NCI-H69 (cell line): ENCODE measurements at regions not wholly inside any gene's neighbourhood (a gene's known extent, or its start where the extent isn't known, plus 50 kb on each side); places are given as distances from the start of the nearest gene placed in this dataset.
"Not testable (repeated sequence)": the region's sequence is repeated elsewhere in the genome, so short reads cannot be mapped to it uniquely, and the experiment has no call there.

ENCODE experiments used
- DNase-seq: peaks from one replicate; lab custom pipeline; 2025; lab: John Stamatoyannopoulos, UW

- DNase-seq: no peak
Observed at GRCh38 chr10:101280511-101280910, 51.2 kb upstream of the LBX1 start.

GRCh38 chr10:101280921-101281320 lies 51.7 kb upstream of the LBX1 start:
- not testable (repeated sequence) for DNase-seq

- peak; percentile 77 for DNase-seq
Observed at GRCh38 chr10:101282947-101283346, 53.7 kb upstream of the LBX1 start.

DNA sequence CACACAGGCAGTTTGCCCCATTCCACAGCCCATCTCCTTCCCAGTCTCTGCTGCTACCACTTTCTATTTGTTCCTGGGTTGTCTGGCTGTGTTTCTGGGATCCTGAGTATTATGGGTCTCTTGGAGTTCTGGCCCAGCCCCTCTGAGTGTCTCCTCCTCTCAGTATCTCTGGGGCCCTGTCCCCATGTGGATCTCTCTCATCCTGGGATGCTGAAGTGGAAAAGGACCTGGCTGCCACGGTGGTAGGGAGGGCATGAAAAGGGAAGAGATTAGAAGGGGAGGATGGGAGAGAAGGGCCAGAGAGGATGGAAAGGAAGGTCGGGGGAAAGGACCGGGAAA lies 54.5 kb upstream of the LBX1 start:
- DNase-seq: peak; percentile 43

GRCh38 chr10:101284101-101284743 lies 55.0 kb upstream of the LBX1 start:
- DNase-seq: peak; percentile 76

DNA sequence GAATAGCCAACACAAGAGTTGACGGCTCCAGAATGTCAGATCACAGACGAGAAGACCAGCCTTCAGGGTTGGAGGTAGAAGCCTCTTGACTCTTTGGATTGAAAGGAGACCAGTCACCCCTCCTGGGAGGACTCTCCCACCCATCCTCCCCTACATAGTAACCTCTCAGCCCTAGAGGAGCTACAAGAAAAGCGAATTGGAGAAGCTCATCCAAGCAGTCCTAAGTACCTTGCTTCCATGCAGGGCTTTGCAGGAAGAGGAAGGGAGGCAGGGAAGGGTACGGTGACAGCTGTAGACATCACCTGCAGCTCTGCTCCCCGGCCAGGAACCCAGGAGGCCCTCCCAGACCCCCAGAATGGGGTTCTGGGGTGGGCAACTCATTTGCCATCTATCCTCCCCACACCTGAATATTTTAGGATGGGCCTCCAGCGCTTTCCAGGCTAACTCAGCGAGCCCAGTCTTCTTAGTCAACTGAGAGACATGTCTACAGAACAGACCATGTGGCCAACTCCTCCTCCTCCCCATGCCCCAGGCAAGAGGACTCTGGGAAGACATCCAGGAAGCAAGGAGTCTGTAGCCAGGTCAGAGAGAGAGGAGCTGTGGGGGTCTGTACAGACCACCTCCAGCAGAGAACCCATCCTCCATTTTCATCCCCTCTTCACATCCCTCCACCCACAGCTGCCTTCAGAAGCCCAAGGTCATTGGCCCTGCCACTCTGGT lies 55.6 kb upstream of the LBX1 start:
- DNase-seq: peak; percentile 32

- DNase-seq: peak; percentile 92
Observed at GRCh38 chr10:101285519-101286070, 56.3 kb upstream of the LBX1 start.

DNA sequence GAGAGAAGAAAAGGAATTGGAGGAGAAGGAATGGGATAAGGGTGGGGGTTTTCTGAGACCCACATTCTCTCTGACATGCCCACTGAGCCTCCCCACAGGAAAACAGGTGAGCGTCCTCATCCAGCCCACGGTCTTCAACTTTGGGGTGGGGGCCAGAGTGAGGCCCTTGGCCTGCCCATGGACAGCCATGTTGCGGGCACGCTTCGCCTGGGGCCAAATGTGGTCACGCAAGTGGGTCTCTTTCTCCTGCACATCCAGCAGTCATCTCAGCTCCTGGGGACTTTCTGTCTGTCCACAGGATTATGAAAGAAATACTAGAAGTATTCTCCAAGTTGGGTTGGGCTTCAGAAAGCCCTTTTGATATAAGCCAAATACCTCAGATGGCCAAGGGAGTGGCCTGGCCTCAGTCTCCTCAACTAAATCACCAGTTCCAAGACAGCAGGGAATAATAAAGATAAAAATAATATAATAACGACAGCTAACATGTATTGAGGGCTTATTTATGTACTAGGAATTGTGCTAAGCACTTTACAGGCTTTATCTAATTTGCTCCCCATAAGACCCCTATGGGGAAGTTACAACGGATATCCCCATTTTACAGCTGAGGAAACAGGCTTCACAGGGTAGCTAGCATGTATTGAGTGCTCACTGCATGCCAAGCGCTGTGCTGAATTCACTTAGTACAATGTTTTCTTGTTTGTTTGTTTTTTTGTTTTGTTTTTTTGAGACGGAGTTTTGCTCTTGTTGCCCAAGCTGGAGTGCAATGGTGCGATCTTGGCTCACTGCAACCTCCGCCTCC lies 57.2 kb upstream of the LBX1 start:
- peak; percentile 41 for DNase-seq

GRCh38 chr10:101287183-101287996 lies 58.1 kb upstream of the LBX1 start:
- DNase-seq: peak; percentile 59

DNA sequence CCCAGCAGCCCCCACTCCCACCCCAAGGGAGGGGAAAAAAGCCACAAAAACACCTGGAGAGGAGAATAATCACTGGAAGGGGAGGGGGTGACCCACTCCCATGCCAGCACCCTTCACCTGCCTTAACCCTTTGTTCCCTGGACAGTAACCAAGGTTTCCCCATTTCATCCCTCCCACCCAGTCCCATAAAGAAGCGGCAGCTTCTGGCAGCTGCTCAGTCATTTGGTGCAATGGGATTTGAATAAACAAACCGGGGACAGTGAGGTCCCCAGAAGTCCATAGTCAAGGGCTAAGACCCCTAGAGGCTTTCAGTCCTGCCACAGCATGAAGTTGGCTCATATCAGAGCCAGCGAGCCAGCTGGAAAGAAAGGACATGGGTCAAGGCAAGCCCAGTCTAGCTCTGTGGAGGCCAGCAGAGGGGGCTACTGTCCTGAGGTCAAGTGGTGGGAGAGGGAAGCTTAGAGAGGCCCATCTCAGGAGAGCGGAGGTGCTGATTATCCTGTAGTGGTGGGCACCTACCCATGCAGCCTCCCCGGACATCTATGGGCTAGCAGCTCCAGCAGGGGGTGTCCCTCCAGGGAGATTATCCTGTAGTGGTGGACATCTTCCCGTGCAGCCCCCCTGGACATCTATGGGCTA lies 58.9 kb upstream of the LBX1 start:
- DNase-seq: no peak

DNA sequence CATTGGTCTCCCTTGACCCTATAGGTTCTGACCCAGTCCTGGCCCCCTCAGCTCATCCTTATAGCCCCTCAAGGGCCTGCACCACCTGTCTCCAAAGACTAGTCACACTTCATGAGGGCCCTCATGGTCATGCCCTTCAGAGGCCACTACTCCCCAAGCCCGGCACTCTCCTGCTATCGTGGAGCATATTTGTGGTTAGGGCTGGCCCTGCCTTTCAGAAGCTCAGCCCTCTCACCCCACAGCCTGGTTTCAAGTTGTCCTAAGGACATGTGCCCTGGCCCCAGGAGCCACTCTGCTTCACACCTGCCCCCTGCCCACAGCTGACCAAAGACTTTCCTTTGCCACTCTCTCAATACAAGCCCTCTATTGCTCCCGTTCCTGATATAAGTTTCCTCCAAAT lies 60.3 kb upstream of the LBX1 start:
- no peak for DNase-seq

DNA sequence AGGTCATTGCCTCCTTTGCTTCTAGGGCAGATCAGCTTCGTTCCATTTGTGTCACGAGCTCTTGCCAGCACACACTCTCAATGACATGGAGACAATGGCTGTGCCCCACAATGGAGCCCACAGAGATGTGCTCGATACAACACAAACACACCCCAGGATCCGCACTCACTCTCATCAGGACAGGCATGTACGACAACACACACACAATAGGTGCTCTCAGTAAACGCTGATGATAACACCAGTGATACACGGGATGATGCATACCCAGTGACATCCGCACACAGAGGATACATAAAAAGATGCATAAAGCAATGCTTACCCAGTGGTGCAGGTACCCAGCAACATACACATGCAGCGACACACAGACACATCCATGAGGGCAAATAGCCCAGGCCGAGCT lies 61.2 kb upstream of the LBX1 start:
- DNase-seq: no peak

GRCh38 chr10:101290881-101291280 lies 61.6 kb upstream of the LBX1 start:
- no peak for DNase-seq

- DNase-seq: peak; percentile 78
Observed at GRCh38 chr10:101291331-101292193, 62.3 kb upstream of the LBX1 start.

DNA sequence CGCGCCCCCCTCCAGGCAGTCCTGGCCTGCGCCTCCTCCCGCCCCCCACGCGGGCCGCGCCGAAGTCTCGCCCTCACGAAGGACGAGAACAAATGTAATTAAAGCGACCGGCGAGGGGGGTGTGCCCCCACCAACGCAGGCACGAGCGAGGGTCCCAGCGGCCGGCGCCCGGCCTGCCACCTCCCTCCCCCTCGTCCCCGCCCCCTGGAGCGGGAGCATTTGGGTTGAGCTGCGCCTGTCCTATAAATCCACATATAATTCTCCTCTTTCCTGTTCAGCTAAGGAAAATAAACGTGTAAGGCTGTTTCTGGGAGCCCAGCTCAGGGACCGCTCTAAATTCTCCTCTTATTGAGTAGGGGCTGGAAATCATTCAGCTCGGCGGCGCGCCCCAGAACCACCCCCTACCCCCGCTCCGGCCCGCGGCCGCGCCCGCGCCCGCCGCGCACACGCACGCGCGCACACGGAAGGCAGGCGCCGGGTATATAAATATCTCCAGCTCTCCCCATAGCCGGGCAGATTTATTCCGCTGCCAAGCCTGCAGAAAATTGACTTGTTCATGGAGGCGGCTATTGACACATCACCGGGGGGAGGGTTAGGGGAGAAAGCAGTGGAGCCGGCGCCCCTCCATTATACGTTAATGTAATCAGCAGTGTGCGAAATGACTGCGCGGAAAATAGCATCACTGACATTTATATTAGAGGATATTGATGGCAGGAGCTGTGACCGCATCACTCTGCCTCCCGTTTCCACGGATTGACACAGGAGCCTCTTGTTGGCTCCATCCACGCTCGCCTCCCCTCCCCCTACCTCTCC lies 61.6 kb upstream of the BTRC start:
- peak; percentile 74 for DNase-seq

GRCh38 chr10:101293007-101293723 lies 60.8 kb upstream of the BTRC start:
- peak; percentile 65 for DNase-seq

GRCh38 chr10:101294109-101294508 lies 59.9 kb upstream of the BTRC start:
- DNase-seq: no peak

GRCh38 chr10:101295261-101295660 lies 58.7 kb upstream of the BTRC start:
- DNase-seq: no peak
